Mucosa of stomach (tissue), 1 donor: ENCODE measurements at regions not wholly inside any gene's neighbourhood (a gene's known extent, or its start where the extent isn't known, plus 50 kb on each side); places are given as distances from the start of the nearest gene placed in this dataset.

ENCODE experiments used
- H3K27me3 ChIP-seq: one replicate; pipeline ENCODE4 v1.7.0; 2013; ENCODE audit warnings: mild to moderate bottlenecking, low read length; ENCODE audit not compliant: control insufficient read depth, insufficient read depth
- H3K36me3 ChIP-seq: one replicate; pipeline ENCODE4 v1.7.0; 2013; ENCODE audit warnings: low read length; ENCODE audit not compliant: control insufficient read depth, insufficient read depth
- H3K4me1 ChIP-seq: one replicate; pipeline ENCODE4 v1.7.0; 2013; ENCODE audit warnings: mild to moderate bottlenecking, low read length; ENCODE audit not compliant: control insufficient read depth, insufficient read depth
- H3K4me3 ChIP-seq: one replicate; pipeline ENCODE4 v1.7.0; 2013; ENCODE audit warnings: low read length
- H3K9ac ChIP-seq: one replicate; pipeline ENCODE4 v1.7.0; 2013; ENCODE audit warnings: mild to moderate bottlenecking, low read length, moderate library complexity
- H3K9me3 ChIP-seq: one replicate; pipeline ENCODE4 v1.7.0; 2013; ENCODE audit warnings: mild to moderate bottlenecking, low read length, moderate library complexity; ENCODE audit not compliant: control insufficient read depth
- donor health status: Pancreatic carcinoma.

- H3K4me1 ChIP-seq = no peaks in the 10 kb centered on the region
- no peaks in the 10 kb centered on the region for H3K27me3 ChIP-seq
- H3K4me3 ChIP-seq = no peak overlapping the region
- H3K9ac ChIP-seq = no peak overlapping the region
- H3K9me3 ChIP-seq = no peaks in the 10 kb centered on the region
- H3K36me3 ChIP-seq = no peaks in the 10 kb centered on the region
These were observed 133.7 kb downstream of the ERMARD start for GRCh38 chr6:169885131-169885530.

GRCh38 chr6:169884158-169884557 is 132.7 kb downstream of the ERMARD start:
- Histone ChIP-seq H3K4me1 (no peaks in the 10 kb centered on the region), H3K27me3 (no peaks in the 10 kb centered on the region), H3K36me3 (no peaks in the 10 kb centered on the region), H3K4me3 (no peak overlapping the region), H3K9ac (no peak overlapping the region), H3K9me3 (no peaks in the 10 kb centered on the region)

- no peaks in the 10 kb centered on the region for H3K36me3 ChIP-seq
- H3K9ac ChIP-seq = no peak overlapping the region
- no peaks in the 10 kb centered on the region for H3K27me3 ChIP-seq
- H3K9me3 ChIP-seq = no peaks in the 10 kb centered on the region
- H3K4me3 ChIP-seq = no peak overlapping the region
- no peaks in the 10 kb centered on the region for H3K4me1 ChIP-seq
These were observed 131.9 kb downstream of the ERMARD start for GRCh38 chr6:169883316-169883715.

- H3K27me3 ChIP-seq = no peaks in the 10 kb centered on the region
- H3K9me3 ChIP-seq = no peaks in the 10 kb centered on the region
- no peaks in the 10 kb centered on the region for H3K4me1 ChIP-seq
- no peak overlapping the region for H3K4me3 ChIP-seq
- H3K9ac ChIP-seq = no peak overlapping the region
- no peaks in the 10 kb centered on the region for H3K36me3 ChIP-seq
These were observed 130.6 kb downstream of the ERMARD start for GRCh38 chr6:169881976-169882375.

- Histone ChIP-seq H3K36me3 (no peaks in the 10 kb centered on the region), H3K4me1 (no peaks in the 10 kb centered on the region), H3K9ac (no peak overlapping the region), H3K9me3 (no peaks in the 10 kb centered on the region), H3K27me3 (no peaks in the 10 kb centered on the region), H3K4me3 (no peak overlapping the region)
These were observed 130.0 kb downstream of the ERMARD start for GRCh38 chr6:169881398-169881797.

GRCh38 chr6:169880516-169880915 is 129.1 kb downstream of the ERMARD start:
- no peaks in the 10 kb centered on the region for H3K36me3 ChIP-seq
- no peaks in the 10 kb centered on the region for H3K4me1 ChIP-seq
- H3K9me3 ChIP-seq = no peaks in the 10 kb centered on the region
- H3K9ac ChIP-seq = no peak overlapping the region
- H3K27me3 ChIP-seq = no peaks in the 10 kb centered on the region
- no peak overlapping the region for H3K4me3 ChIP-seq

GRCh38 chr6:169869301-169869700 is 117.9 kb downstream of the ERMARD start:
- no peak overlapping the region for H3K9ac ChIP-seq

GRCh38 chr6:169868458-169868857 is 117.0 kb downstream of the ERMARD start:
- Histone ChIP-seq H3K9ac (no peak overlapping the region), H3K4me3 (no peak overlapping the region), H3K4me1 (no peaks in the 10 kb centered on the region), H3K27me3 (no peaks in the 10 kb centered on the region), H3K9me3 (no peaks in the 10 kb centered on the region), H3K36me3 (no peaks in the 10 kb centered on the region)

More at GRCh38 chr6:169869301-169869700, 117.9 kb downstream of the ERMARD start:
- Histone ChIP-seq H3K36me3 (no peaks in the 10 kb centered on the region), H3K27me3 (no peaks in the 10 kb centered on the region), H3K4me1 (no peaks in the 10 kb centered on the region), H3K9me3 (no peaks in the 10 kb centered on the region), H3K4me3 (no peak overlapping the region)

- H3K4me1 ChIP-seq = no peaks in the 10 kb centered on the region
- no peak overlapping the region for H3K9ac ChIP-seq
- no peaks in the 10 kb centered on the region for H3K9me3 ChIP-seq
- no peaks in the 10 kb centered on the region for H3K36me3 ChIP-seq
- no peak overlapping the region for H3K4me3 ChIP-seq
- H3K27me3 ChIP-seq = no peaks in the 10 kb centered on the region
These were observed 116.3 kb downstream of the ERMARD start for GRCh38 chr6:169867751-169868191.

- no peaks in the 10 kb centered on the region for H3K4me1 ChIP-seq
- H3K36me3 ChIP-seq = no peaks in the 10 kb centered on the region
- no peaks in the 10 kb centered on the region for H3K27me3 ChIP-seq
- no peaks in the 10 kb centered on the region for H3K9me3 ChIP-seq
- H3K4me3 ChIP-seq = no peak overlapping the region
- H3K9ac ChIP-seq = no peak overlapping the region
These were observed 115.5 kb downstream of the ERMARD start for GRCh38 chr6:169866668-169867521.

- Histone ChIP-seq H3K36me3 (no peaks in the 10 kb centered on the region), H3K27me3 (no peaks in the 10 kb centered on the region), H3K9me3 (no peaks in the 10 kb centered on the region), H3K9ac (no peak overlapping the region), H3K4me1 (no peaks in the 10 kb centered on the region), H3K4me3 (no peak overlapping the region)
These were observed 114.7 kb downstream of the ERMARD start for GRCh38 chr6:169866140-169866534.

- H3K9ac ChIP-seq = no peak overlapping the region
- H3K9me3 ChIP-seq = no peaks in the 10 kb centered on the region
- no peaks in the 10 kb centered on the region for H3K36me3 ChIP-seq
- no peaks in the 10 kb centered on the region for H3K27me3 ChIP-seq
- H3K4me3 ChIP-seq = no peak overlapping the region
- no peaks in the 10 kb centered on the region for H3K4me1 ChIP-seq
These were observed 114.1 kb downstream of the ERMARD start for GRCh38 chr6:169865346-169866139.
